ENCODE measurements at regions not wholly inside any gene's neighbourhood (a gene's known extent, or its start where the extent isn't known, plus 50 kb on each side); places are given as distances from the start of the nearest gene placed in this dataset.

- no peaks in the 10 kb centered on the region for H3K27me3 ChIP-seq (ENCODE audit: control insufficient read depth in 2 of 2, insufficient read depth in 1 of 2, low read length in 1 of 2)
- H3K27ac ChIP-seq (ENCODE audit: low read depth in 1 of 2, low read length in 1 of 2), result no peak overlapping the region
- H3K4me1 ChIP-seq (ENCODE audit: control insufficient read depth in 2 of 2, insufficient read depth in 2 of 2, low read length in 2 of 2), result no peaks in the 10 kb centered on the region
- WGBS, result 70% methylated on average over 2 of the region's 2 CpGs
- no peaks in the 10 kb centered on the region for H3K36me3 ChIP-seq (ENCODE audit: control insufficient read depth in 2 of 2, insufficient read depth in 2 of 2, low read length in 1 of 2)
- no peak overlapping the region for H3K4me3 ChIP-seq (ENCODE audit: low read length in 2 of 2)
- DNase-seq (ENCODE audit: low read depth in 6 of 9, low spot score in 9 of 9), result peak in 1 of 9 donors; percentile 5
- H3K9me3 ChIP-seq (ENCODE audit: control insufficient read depth in 2 of 2, insufficient read depth in 1 of 2, low read length in 1 of 2), result no peaks in the 10 kb centered on the region
These were observed 804.7 kb upstream of the PIK3C3 start for GRCh38 chr18:41150316-41150715.

GRCh38 chr18:41146301-41146700 is 808.7 kb upstream of the PIK3C3 start:
- H3K27me3 ChIP-seq (ENCODE audit: control insufficient read depth in 2 of 2, insufficient read depth in 1 of 2, low read length in 1 of 2), result no peaks in the 10 kb centered on the region
- WGBS, result 93% methylated on average over 1 of the region's 1 CpG
- no peaks in the 10 kb centered on the region for H3K9me3 ChIP-seq (ENCODE audit: control insufficient read depth in 2 of 2, insufficient read depth in 1 of 2, low read length in 1 of 2)
- H3K4me3 ChIP-seq (ENCODE audit: low read length in 2 of 2), result no peak overlapping the region
- no peak overlapping the region for H3K27ac ChIP-seq (ENCODE audit: low read depth in 1 of 2, low read length in 1 of 2)
- no peak for DNase-seq (ENCODE audit: low read depth in 6 of 9, low spot score in 9 of 9)
- H3K36me3 ChIP-seq (ENCODE audit: control insufficient read depth in 2 of 2, insufficient read depth in 2 of 2, low read length in 1 of 2), result no peaks in the 10 kb centered on the region
- no peaks in the 10 kb centered on the region for H3K4me1 ChIP-seq (ENCODE audit: control insufficient read depth in 2 of 2, insufficient read depth in 2 of 2, low read length in 2 of 2)

GRCh38 chr18:41145516-41145915 is 809.5 kb upstream of the PIK3C3 start:
- DNase-seq (ENCODE audit: low read depth in 6 of 9, low spot score in 9 of 9), result no peak
- Histone ChIP-seq H3K4me3 (ENCODE audit: low read length in 2 of 2) (no peak overlapping the region), H3K36me3 (ENCODE audit: control insufficient read depth in 2 of 2, insufficient read depth in 2 of 2, low read length in 1 of 2) (no peaks in the 10 kb centered on the region), H3K27me3 (ENCODE audit: control insufficient read depth in 2 of 2, insufficient read depth in 1 of 2, low read length in 1 of 2) (no peaks in the 10 kb centered on the region), H3K4me1 (ENCODE audit: control insufficient read depth in 2 of 2, insufficient read depth in 2 of 2, low read length in 2 of 2) (no peaks in the 10 kb centered on the region), H3K9me3 (ENCODE audit: control insufficient read depth in 2 of 2, insufficient read depth in 1 of 2, low read length in 1 of 2) (no peaks in the 10 kb centered on the region), H3K27ac (ENCODE audit: low read depth in 1 of 2, low read length in 1 of 2) (no peak overlapping the region)

GRCh38 chr18:41144441-41144840 is 810.6 kb upstream of the PIK3C3 start:
- H3K36me3 ChIP-seq (ENCODE audit: control insufficient read depth in 2 of 2, insufficient read depth in 2 of 2, low read length in 1 of 2), result no peaks in the 10 kb centered on the region
- 92% methylated on average over 1 of the region's 1 CpG for WGBS
- H3K4me3 ChIP-seq (ENCODE audit: low read length in 2 of 2), result no peak overlapping the region
- no peaks in the 10 kb centered on the region for H3K27me3 ChIP-seq (ENCODE audit: control insufficient read depth in 2 of 2, insufficient read depth in 1 of 2, low read length in 1 of 2)
- no peaks in the 10 kb centered on the region for H3K4me1 ChIP-seq (ENCODE audit: control insufficient read depth in 2 of 2, insufficient read depth in 2 of 2, low read length in 2 of 2)
- no peaks in the 10 kb centered on the region for H3K9me3 ChIP-seq (ENCODE audit: control insufficient read depth in 2 of 2, insufficient read depth in 1 of 2, low read length in 1 of 2)
- DNase-seq (ENCODE audit: low read depth in 6 of 9, low spot score in 9 of 9), result no peak
- no peak overlapping the region for H3K27ac ChIP-seq (ENCODE audit: low read depth in 1 of 2, low read length in 1 of 2)

GRCh38 chr18:41140506-41140905 is 814.5 kb upstream of the PIK3C3 start:
- no peak for DNase-seq (ENCODE audit: low read depth in 6 of 9, low spot score in 9 of 9)
- H3K27me3 ChIP-seq (ENCODE audit: control insufficient read depth in 2 of 2, insufficient read depth in 1 of 2, low read length in 1 of 2), result no peaks in the 10 kb centered on the region
- H3K4me1 ChIP-seq (ENCODE audit: control insufficient read depth in 2 of 2, insufficient read depth in 2 of 2, low read length in 2 of 2), result no peaks in the 10 kb centered on the region
- H3K4me3 ChIP-seq (ENCODE audit: low read length in 2 of 2), result no peak overlapping the region
- H3K36me3 ChIP-seq (ENCODE audit: control insufficient read depth in 2 of 2, insufficient read depth in 2 of 2, low read length in 1 of 2), result no peaks in the 10 kb centered on the region
- no peak overlapping the region for H3K27ac ChIP-seq (ENCODE audit: low read depth in 1 of 2, low read length in 1 of 2)
- WGBS, result 91% methylated on average over 3 of the region's 3 CpGs
- no peaks in the 10 kb centered on the region for H3K9me3 ChIP-seq (ENCODE audit: control insufficient read depth in 2 of 2, insufficient read depth in 1 of 2, low read length in 1 of 2)

- H3K27me3 ChIP-seq (ENCODE audit: control insufficient read depth in 2 of 2, insufficient read depth in 1 of 2, low read length in 1 of 2), result no peaks in the 10 kb centered on the region
- no peaks in the 10 kb centered on the region for H3K4me1 ChIP-seq (ENCODE audit: control insufficient read depth in 2 of 2, insufficient read depth in 2 of 2, low read length in 2 of 2)
- H3K9me3 ChIP-seq (ENCODE audit: control insufficient read depth in 2 of 2, insufficient read depth in 1 of 2, low read length in 1 of 2), result no peaks in the 10 kb centered on the region
- WGBS, result 74% methylated on average over 1 of the region's 1 CpG
- DNase-seq (ENCODE audit: low read depth in 6 of 9, low spot score in 9 of 9), result no peak
- no peak overlapping the region for H3K4me3 ChIP-seq (ENCODE audit: low read length in 2 of 2)
- H3K27ac ChIP-seq (ENCODE audit: low read depth in 1 of 2, low read length in 1 of 2), result no peak overlapping the region
- no peaks in the 10 kb centered on the region for H3K36me3 ChIP-seq (ENCODE audit: control insufficient read depth in 2 of 2, insufficient read depth in 2 of 2, low read length in 1 of 2)
These were observed 819.9 kb upstream of the PIK3C3 start for GRCh38 chr18:41135146-41135545.

GRCh38 chr18:41134426-41134825 is 820.6 kb upstream of the PIK3C3 start:
- 64% methylated on average over 4 of the region's 4 CpGs for WGBS
- H3K27ac ChIP-seq (ENCODE audit: low read depth in 1 of 2, low read length in 1 of 2), result no peak overlapping the region
- no peaks in the 10 kb centered on the region for H3K36me3 ChIP-seq (ENCODE audit: control insufficient read depth in 2 of 2, insufficient read depth in 2 of 2, low read length in 1 of 2)
- no peaks in the 10 kb centered on the region for H3K4me1 ChIP-seq (ENCODE audit: control insufficient read depth in 2 of 2, insufficient read depth in 2 of 2, low read length in 2 of 2)
- no peaks in the 10 kb centered on the region for H3K27me3 ChIP-seq (ENCODE audit: control insufficient read depth in 2 of 2, insufficient read depth in 1 of 2, low read length in 1 of 2)
- no peak for DNase-seq (ENCODE audit: low read depth in 6 of 9, low spot score in 9 of 9)
- no peaks in the 10 kb centered on the region for H3K9me3 ChIP-seq (ENCODE audit: control insufficient read depth in 2 of 2, insufficient read depth in 1 of 2, low read length in 1 of 2)
- H3K4me3 ChIP-seq (ENCODE audit: low read length in 2 of 2), result no peak overlapping the region

GRCh38 chr18:41131050-41131449 is 824.0 kb upstream of the PIK3C3 start:
- Histone ChIP-seq H3K27ac (ENCODE audit: low read depth in 1 of 2, low read length in 1 of 2) (no peak overlapping the region), H3K36me3 (ENCODE audit: control insufficient read depth in 2 of 2, insufficient read depth in 2 of 2, low read length in 1 of 2) (no peaks in the 10 kb centered on the region), H3K4me3 (ENCODE audit: low read length in 2 of 2) (no peak overlapping the region), H3K9me3 (ENCODE audit: control insufficient read depth in 2 of 2, insufficient read depth in 1 of 2, low read length in 1 of 2) (no peaks in the 10 kb centered on the region), H3K4me1 (ENCODE audit: control insufficient read depth in 2 of 2, insufficient read depth in 2 of 2, low read length in 2 of 2) (no peaks in the 10 kb centered on the region), H3K27me3 (ENCODE audit: control insufficient read depth in 2 of 2, insufficient read depth in 1 of 2, low read length in 1 of 2) (no peaks in the 10 kb centered on the region)
- DNase-seq (ENCODE audit: low read depth in 6 of 9, low spot score in 9 of 9), result no peak
- WGBS, result 67% methylated on average over 2 of the region's 2 CpGs

GRCh38 chr18:41128545-41128944 is 826.5 kb upstream of the PIK3C3 start:
- no peak overlapping the region for H3K27ac ChIP-seq (ENCODE audit: low read depth in 1 of 2, low read length in 1 of 2)
- H3K36me3 ChIP-seq (ENCODE audit: control insufficient read depth in 2 of 2, insufficient read depth in 2 of 2, low read length in 1 of 2), result no peaks in the 10 kb centered on the region
- WGBS, result 92% methylated on average over 3 of the region's 3 CpGs

GRCh38 chr18:41128126-41128525 is 826.9 kb upstream of the PIK3C3 start:
- no peaks in the 10 kb centered on the region for H3K36me3 ChIP-seq (ENCODE audit: control insufficient read depth in 2 of 2, insufficient read depth in 2 of 2, low read length in 1 of 2)
- no peak overlapping the region for H3K27ac ChIP-seq (ENCODE audit: low read depth in 1 of 2, low read length in 1 of 2)
- no peaks in the 10 kb centered on the region for H3K4me1 ChIP-seq (ENCODE audit: control insufficient read depth in 2 of 2, insufficient read depth in 2 of 2, low read length in 2 of 2)
- no peak for DNase-seq (ENCODE audit: low read depth in 6 of 9, low spot score in 9 of 9)
- H3K27me3 ChIP-seq (ENCODE audit: control insufficient read depth in 2 of 2, insufficient read depth in 1 of 2, low read length in 1 of 2), result no peaks in the 10 kb centered on the region
- H3K9me3 ChIP-seq (ENCODE audit: control insufficient read depth in 2 of 2, insufficient read depth in 1 of 2, low read length in 1 of 2), result no peaks in the 10 kb centered on the region
- no peak overlapping the region for H3K4me3 ChIP-seq (ENCODE audit: low read length in 2 of 2)

More at GRCh38 chr18:41128545-41128944, 826.5 kb upstream of the PIK3C3 start:
- DNase-seq (ENCODE audit: low read depth in 6 of 9, low spot score in 9 of 9), result no peak
- Histone ChIP-seq H3K4me1 (ENCODE audit: control insufficient read depth in 2 of 2, insufficient read depth in 2 of 2, low read length in 2 of 2) (no peaks in the 10 kb centered on the region), H3K27me3 (ENCODE audit: control insufficient read depth in 2 of 2, insufficient read depth in 1 of 2, low read length in 1 of 2) (no peaks in the 10 kb centered on the region), H3K9me3 (ENCODE audit: control insufficient read depth in 2 of 2, insufficient read depth in 1 of 2, low read length in 1 of 2) (no peaks in the 10 kb centered on the region), H3K4me3 (ENCODE audit: low read length in 2 of 2) (no peak overlapping the region)

Measured in thymus (tissue), 11 donors.